ENCODE measurements at regions not wholly inside any gene's neighbourhood (a gene's known extent, or its start where the extent isn't known, plus 50 kb on each side); places are given as distances from the start of the nearest gene placed in this dataset.

- peak; percentile 1 for DNase-seq
These were observed 50.7 kb downstream of the TAS2R16 start for GRCh38 chr7:122944682-122945303.

DNA sequence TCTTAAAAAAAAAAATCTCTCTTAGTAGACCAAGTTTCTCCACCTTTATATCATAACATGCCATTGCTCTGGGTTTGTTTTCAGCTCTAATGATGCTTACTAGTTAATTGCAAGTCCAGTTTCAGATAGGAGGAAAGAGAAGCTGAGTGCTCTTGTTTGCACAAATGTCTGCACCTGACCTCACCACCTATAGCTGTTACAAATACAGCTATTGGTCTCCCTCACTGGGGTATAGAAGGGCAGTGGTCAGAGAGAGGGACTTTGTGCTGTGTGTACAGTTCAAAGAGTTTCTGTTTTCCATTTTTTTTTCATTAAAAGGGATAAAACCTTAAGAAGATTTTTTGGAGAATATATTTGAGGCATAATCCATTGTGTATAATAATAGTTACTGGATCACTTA, 52.7 kb downstream of the TAS2R16 start:
- no peak for DNase-seq

- no peak for DNase-seq
These were observed 53.4 kb downstream of the TAS2R16 start for GRCh38 chr7:122942059-122942458.

Measured in fibroblast of upper back skin (primary cell).